Mesodermal cell (in vitro differentiated cells): ENCODE measurements at regions not wholly inside any gene's neighbourhood (a gene's known extent, or its start where the extent isn't known, plus 50 kb on each side); places are given as distances from the start of the nearest gene placed in this dataset.
"Not testable (repeated sequence)": the region's sequence is repeated elsewhere in the genome, so short reads cannot be mapped to it uniquely, and the experiment has no call there.

ENCODE experiments used
- H3K27ac ChIP-seq: 2 replicates; pipeline ENCODE4 v1.7.0; 2013; ENCODE audit warnings: mild to moderate bottlenecking, low read depth, low read length, moderate library complexity; ENCODE audit not compliant: severe bottlenecking
- H3K36me3 ChIP-seq: 2 replicates; pipeline ENCODE4 v1.7.1; 2013; ENCODE audit warnings: mild to moderate bottlenecking, low read length, moderate library complexity; ENCODE audit not compliant: control insufficient read depth, insufficient read depth
- H3K4me1 ChIP-seq: one replicate; pipeline ENCODE4 v1.7.1; 2013; ENCODE audit warnings: mild to moderate bottlenecking, low read length; ENCODE audit not compliant: insufficient read depth, control insufficient read depth, poor library complexity, severe bottlenecking
- H3K4me3 ChIP-seq: 2 replicates; pipeline ENCODE4 v1.7.0; 2013; ENCODE audit warnings: low read length, control low read depth, mild to moderate bottlenecking; ENCODE audit not compliant: insufficient read depth, poor library complexity, severe bottlenecking; ENCODE audit errors: extremely low read depth
- H3K9me3 ChIP-seq: 2 replicates; pipeline ENCODE4 v1.7.1; 2013; ENCODE audit warnings: mild to moderate bottlenecking, low read length, moderate library complexity; ENCODE audit not compliant: control insufficient read depth
- WGBS, 2 experiments: methylation state at CpG; one replicate each; pipeline ENCODE4 v1.1.5; 2013; ENCODE audit warnings: missing lambda C conversion rate in 2 of 2; ENCODE audit not compliant: insufficient coverage in 2 of 2; 5-methylcytosine and 5-hydroxymethylcytosine counted together

DNA sequence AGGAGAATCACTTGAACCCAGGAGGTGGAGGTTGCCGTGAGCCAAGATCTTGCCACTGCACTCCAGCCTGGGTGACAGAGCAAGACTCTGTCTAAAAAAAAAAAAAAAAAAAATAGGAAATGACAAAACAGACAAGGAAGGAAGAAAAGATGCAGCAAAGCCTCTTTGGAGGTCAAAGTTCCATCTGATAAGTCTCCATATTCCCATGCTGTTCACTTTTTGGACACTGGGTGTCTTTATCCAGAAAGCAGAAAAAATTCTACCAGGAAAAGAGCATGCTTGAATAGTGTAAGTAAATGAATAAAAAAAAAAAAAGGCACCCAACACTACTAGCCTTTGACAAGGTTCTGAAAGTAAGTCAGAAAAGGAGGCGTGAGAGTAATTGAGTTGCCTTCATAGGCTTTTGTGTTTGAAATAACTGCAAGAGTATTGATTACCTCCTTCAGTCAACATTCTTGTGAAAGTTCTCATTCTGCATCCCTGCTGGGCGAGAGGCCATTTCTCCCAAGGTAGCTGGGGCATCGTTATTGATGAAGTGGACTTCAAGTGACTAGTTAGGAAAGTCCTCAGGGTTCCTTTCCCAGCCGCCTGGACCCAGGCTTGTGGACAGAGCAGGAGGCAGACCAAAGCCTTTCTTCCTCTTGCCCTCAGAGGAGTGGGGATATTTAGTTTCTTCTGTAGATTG lies 133.3 kb upstream of the KIF5B start:
- no peak overlapping the region for H3K4me3 ChIP-seq
- no peaks in the 10 kb centered on the region for H3K9me3 ChIP-seq
- H3K27ac ChIP-seq = no peak overlapping the region
- whole genome bisulfite sequencing, 2 experiments = 70 to 90% methylated on average over 3 of the region's 5 CpGs
- no peaks in the 10 kb centered on the region for H3K36me3 ChIP-seq
- H3K4me1 ChIP-seq = peaks cover 2% of the 10 kb centered on the region

DNA sequence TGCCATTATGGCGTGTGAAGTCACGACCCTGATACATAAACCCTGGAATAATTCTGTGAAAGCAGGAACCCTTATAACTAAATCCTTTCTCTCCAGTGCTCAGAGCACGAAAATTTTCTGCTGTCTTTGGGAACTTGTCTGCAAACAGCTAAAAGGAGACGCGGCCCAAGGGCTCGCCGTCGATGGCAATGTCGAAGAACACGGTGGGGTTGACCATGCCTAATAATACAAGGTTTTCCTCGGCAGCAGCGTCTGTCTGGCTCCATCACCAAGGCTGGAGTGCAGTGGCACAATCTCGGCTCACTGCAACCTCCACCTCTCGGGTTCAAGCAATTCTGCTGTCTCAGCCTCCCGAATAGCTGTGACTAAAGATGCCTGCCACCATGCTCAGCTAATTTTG lies 132.4 kb upstream of the KIF5B start:
- 93 to 96% methylated on average over 14 to 15 of the region's 15 CpGs for WGBS, 2 experiments
- H3K4me1 ChIP-seq, H3K27ac ChIP-seq, H3K36me3 ChIP-seq, H3K4me3 ChIP-seq, H3K9me3 ChIP-seq: not testable (repeated sequence)

DNA sequence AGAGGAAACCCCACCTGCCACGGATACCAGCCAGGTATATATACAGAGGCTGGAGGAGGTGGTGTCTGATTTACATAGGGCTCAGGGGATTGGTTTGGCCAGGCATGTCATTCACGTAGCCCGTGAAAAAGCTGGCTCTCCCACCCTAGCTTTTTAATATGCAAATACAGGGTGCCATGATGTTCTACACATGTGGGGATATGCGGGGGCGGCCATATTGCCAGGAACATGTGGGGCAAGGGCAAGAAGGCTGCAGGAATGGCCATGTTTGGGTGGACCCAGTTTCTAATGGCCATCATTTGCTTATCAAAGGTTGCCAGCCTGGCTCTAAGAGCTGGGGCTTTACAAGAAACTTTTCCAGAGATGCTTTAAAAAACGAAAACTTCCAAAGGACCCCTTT lies 131.5 kb upstream of the KIF5B start:
- Histone ChIP-seq H3K27ac (no peak overlapping the region), H3K36me3 (no peaks in the 10 kb centered on the region), H3K9me3 (no peaks in the 10 kb centered on the region), H3K4me3 (no peak overlapping the region), H3K4me1 (peaks cover 2% of the 10 kb centered on the region)
- 94 to 97% methylated on average over 4 to 5 of the region's 6 CpGs for WGBS, 2 experiments

DNA sequence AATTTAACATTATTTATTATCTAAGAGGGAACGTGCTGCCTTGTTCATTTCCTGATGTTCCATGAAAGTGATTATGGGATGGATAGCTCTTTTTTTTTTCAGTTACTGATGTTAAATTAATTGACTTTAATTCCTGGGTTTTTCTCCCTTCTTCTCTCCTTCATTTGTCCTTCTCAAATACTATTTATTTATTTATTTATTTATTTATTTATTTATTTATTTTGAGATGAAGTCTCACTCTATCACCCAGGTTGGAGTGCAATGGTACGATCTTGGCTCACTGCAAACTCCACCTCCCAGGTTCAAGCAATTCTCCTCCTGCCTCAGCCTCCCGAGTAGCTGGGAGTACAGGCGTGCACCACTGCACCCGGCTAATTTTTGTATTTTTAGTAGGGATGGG lies 127.4 kb upstream of the KIF5B start:
- H3K36me3 ChIP-seq, H3K27ac ChIP-seq, H3K9me3 ChIP-seq, H3K4me1 ChIP-seq, H3K4me3 ChIP-seq: not testable (repeated sequence)
- WGBS, 2 experiments = 100% methylated on average over 1 of the region's 5 CpGs; no CpG with 5 or more reads in 1 of the 2 experiments

DNA sequence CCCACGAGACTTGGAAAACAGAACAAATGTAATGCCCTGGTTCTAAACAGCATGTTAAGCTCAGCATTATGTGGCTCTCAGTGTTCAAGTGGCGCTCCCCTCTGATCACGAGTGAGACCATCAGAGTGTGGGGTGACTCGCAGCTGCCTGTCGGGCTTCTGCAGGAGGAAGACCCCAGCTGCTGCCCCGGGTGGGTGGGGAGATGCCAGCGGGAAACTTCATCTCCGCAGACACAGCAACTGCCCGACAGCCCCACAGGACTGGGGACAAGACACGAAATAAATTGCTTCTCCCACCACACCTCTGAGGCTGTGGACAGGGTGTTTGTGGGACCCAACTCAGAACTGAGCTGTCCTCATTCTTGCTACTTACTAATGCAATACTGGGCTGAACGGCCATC lies 126.3 kb upstream of the KIF5B start:
- Histone ChIP-seq H3K36me3 (no peaks in the 10 kb centered on the region), H3K4me1 (no peaks in the 10 kb centered on the region), H3K9me3 (no peaks in the 10 kb centered on the region), H3K4me3 (no peak overlapping the region), H3K27ac (no peak overlapping the region)
- WGBS, 2 experiments = 90 to 99% methylated on average over 4 to 11 of the region's 11 CpGs

DNA sequence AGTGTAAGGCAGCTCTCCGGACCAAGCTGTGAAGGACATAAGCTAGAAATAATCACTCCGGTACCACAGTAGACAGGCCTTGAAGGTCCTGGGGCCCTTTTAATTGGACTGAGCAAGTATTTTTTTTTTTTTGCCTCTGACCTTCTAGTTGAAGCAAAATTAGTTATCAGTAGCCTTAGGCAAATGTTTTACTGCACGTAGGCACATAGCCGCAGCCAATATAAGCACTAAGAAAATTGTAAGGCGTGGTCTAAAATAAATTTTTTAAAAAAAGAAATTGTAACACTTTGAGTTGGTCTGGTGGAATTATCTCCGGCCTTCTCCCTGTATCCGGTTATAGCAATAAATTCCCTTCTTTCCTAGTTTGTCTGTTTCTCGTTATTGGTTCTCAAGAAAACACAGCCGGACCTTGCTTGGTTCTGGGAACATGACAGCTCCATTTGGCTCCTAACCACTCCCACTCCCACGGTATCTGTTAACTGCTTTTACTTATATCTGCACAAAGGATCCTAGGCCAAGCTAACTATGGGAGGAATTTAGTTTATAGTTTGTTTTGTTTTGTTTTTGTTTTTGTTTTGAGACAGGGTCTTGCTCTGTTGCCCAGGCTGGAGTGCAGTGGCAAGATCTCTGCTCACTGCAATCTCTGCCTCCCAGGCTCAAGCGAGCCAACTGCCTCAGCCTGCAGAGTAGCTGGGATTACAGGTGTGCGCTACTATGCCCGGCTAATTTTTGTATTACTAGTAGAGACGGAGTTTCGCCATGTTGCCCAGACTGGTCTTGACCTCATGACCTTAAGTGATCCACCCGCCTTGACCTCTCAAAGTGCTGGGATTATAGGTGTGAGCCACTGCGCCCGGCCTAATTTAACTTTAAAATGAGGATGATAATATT lies 124.4 kb upstream of the KIF5B start:
- 90 to 95% methylated on average over 8 to 14 of the region's 18 CpGs for WGBS, 2 experiments
- H3K4me1 ChIP-seq = no peaks in the 10 kb centered on the region
- no peak overlapping the region for H3K27ac ChIP-seq
- H3K9me3 ChIP-seq = no peaks in the 10 kb centered on the region
- H3K36me3 ChIP-seq = no peaks in the 10 kb centered on the region
- no peak overlapping the region for H3K4me3 ChIP-seq

DNA sequence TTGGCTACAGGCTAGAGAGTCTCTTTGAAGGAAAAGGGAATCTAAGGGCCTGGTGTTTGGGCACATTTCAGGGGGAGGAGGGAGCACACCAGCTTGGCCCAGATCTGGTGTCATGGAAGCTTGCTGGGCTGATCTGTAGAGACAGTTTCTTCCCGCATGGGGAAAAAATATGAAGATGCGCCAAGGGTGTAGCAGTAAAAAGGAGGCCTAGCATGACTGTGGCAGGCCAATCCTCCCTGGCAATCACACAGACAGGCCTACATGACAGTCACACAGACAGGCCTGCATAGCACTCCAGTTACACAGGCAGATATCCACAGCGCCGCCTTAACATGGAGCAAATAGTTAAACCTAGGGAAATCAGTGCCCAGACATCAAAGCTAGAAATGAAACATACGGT lies 123.6 kb upstream of the KIF5B start:
- Histone ChIP-seq H3K36me3 (no peaks in the 10 kb centered on the region), H3K27ac (no peak overlapping the region), H3K9me3 (no peaks in the 10 kb centered on the region), H3K4me1 (no peaks in the 10 kb centered on the region), H3K4me3 (no peak overlapping the region)
- 100% methylated on average over 4 to 5 of the region's 5 CpGs for WGBS, 2 experiments

DNA sequence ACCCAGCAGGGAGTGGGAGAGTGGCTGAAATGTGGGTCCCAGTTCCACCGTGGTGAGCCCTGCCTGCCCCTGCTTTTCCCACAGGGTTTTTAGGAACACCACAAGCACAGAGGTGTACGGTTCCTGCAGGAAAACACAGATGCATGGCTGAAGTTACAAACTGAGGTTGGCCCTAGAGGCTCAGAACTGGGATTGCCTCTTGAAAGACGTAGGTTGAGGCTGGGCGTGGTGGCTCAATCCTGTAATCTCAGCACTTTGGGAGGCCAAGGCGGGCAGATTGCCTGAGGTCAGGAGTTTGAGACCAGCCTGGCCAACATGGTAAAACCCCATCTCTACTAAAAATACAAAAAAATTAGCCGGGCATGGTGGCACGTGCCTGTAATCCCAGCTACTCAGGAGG lies 121.4 kb upstream of the KIF5B start:
- not testable (repeated sequence) for H3K4me1 ChIP-seq, H3K27ac ChIP-seq, H3K36me3 ChIP-seq, H3K4me3 ChIP-seq, H3K9me3 ChIP-seq
- WGBS, 2 experiments = 89 to 96% methylated on average over 4 to 7 of the region's 7 CpGs

DNA sequence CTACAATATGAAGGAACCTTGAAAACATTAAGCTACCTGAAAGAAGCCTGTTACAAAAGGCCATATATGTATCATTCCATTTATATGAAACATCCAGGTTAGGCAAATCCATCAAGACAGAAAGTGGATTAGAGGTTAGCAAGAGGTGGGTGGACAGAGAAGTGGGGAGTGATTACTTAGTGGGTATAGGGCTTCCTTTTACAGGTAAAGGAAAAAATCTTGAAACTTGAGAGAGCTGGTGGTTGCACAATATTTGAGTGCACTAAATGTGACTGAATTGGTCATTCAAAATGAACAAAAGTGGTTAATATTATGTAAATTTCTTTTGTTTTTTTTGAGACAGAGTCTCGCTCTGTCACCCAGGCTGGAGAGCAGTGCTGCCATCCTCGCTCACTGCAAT lies 119.4 kb upstream of the KIF5B start:
- no peak overlapping the region for H3K4me3 ChIP-seq
- no peaks in the 10 kb centered on the region for H3K36me3 ChIP-seq
- H3K27ac ChIP-seq = no peak overlapping the region
- 75 to 100% methylated on average over 1 to 2 of the region's 2 CpGs for WGBS, 2 experiments
- peaks cover 4% of the 10 kb centered on the region for H3K9me3 ChIP-seq
- H3K4me1 ChIP-seq = no peaks in the 10 kb centered on the region

DNA sequence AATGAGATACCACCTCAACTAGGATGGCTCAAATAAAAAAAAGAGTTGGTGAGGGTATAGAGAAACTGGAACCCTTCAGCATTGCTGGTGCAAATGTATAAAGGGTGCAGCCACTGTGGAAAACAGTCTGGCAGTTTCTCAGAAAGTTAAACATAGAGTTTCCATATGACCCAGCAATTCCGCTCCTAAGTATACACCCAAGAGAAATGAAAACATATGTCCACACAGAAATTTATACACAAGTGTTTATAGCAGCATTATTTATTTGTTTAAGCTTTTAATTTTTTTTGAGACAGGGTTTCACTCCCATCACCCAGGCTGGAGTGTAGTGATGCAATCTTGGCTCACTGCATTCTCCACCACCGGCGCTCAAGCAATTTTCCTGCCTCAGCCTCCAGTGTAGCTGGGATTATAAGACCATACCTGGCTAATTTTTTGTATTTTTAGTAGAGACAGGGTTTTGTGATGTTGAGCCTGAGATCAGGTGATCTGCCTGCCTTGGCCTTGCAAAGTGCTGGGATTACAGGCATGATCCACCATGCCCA lies 118.2 kb upstream of the KIF5B start:
- H3K9me3 ChIP-seq = peaks cover 4% of the 10 kb centered on the region
- 100% methylated on average over 2 of the region's 3 CpGs; no CpG with 5 or more reads in 1 of the 2 experiments for WGBS, 2 experiments
- no peak overlapping the region for H3K4me3 ChIP-seq
- H3K4me1 ChIP-seq = no peaks in the 10 kb centered on the region
- H3K27ac ChIP-seq = no peak overlapping the region
- no peaks in the 10 kb centered on the region for H3K36me3 ChIP-seq

DNA sequence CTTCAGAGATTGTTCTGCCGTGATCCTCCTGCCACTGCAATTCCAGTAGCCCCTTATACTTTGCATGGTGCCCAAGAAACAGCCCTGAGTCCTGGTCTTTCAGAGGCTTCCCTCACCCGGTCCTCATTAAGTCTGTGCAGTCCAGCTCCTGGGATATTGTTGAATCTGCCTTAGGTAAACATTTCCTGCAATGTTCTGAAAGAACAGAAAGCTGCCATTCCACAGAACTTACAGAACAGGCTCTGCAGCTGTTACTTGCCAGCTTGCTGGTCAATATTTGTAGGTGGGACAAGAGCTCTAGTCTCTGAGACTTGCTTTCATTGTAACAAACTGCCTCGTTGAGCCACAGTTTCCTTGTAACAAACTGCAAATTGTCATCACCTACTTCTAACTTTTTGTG lies 115.0 kb upstream of the KIF5B start:
- WGBS, 2 experiments = 86% methylated on average over 1 of the region's 3 CpGs
- no peak overlapping the region for H3K4me3 ChIP-seq
- no peaks in the 10 kb centered on the region for H3K36me3 ChIP-seq
- no peak overlapping the region for H3K27ac ChIP-seq
- no peaks in the 10 kb centered on the region for H3K4me1 ChIP-seq
- peaks cover 4% of the 10 kb centered on the region for H3K9me3 ChIP-seq
